PC-9 (cell line): ENCODE measurements at regions not wholly inside any gene's neighbourhood (a gene's known extent, or its start where the extent isn't known, plus 50 kb on each side); places are given as distances from the start of the nearest gene placed in this dataset.

Experiments used
- BruUV-seq: library from RNA; stranded (reverse); fragments of 400-500 nt; replicated peaks from 2 replicates; lab custom pipeline; 2021; lab: Mats Ljungman, UMichigan
- CTCF ChIA-PET: fragments of 300-600 bp; sonication (Branson Sonifier 250); formaldehyde crosslinking; loops from one replicate; lab custom pipeline; 2022; ENCODE audit warnings: antibody characterized with exemption; lab: Charles Lee
- POLR2A ChIA-PET: fragments of 300-600 bp; sonication (Branson Sonifier 250); formaldehyde crosslinking; loops from one replicate; lab custom pipeline; 2022; ENCODE audit warnings: antibody characterized with exemption; ENCODE audit not compliant: unreplicated experiment; lab: Charles Lee
- DNase-seq, 2 experiments: peaks; one replicate each; pipeline versions ENCODE4 v3.0.0 to v3.0.0-alpha.2; 2015 to 2022; ENCODE audit warnings: mixed read lengths in 1 of 2
- H2AFZ ChIP-seq: fragments of 200-600 bp; sonication (generic); 2 replicates; pipeline ENCODE4 v1.8.1; 2017; ENCODE audit warnings: antibody characterized with exemption
- H3F3A ChIP-seq: fragments of 200-600 bp; sonication (generic); 2 replicates; pipeline ENCODE4 v1.8.1; 2017; ENCODE audit warnings: antibody characterized with exemption, mild to moderate bottlenecking, low read depth; ENCODE audit not compliant: insufficient read depth
- H3K27ac ChIP-seq: fragments of 200-600 bp; sonication (generic); 2 replicates; pipeline ENCODE4 v1.6.1; 2016; ENCODE audit warnings: mixed run types
- H3K27me3 ChIP-seq: fragments of 200-600 bp; sonication (generic); 2 replicates; pipeline ENCODE4 v1.6.1; 2016; ENCODE audit warnings: low read depth, mixed run types; ENCODE audit not compliant: insufficient read depth
- H3K36me3 ChIP-seq: fragments of 200-600 bp; sonication (generic); 2 replicates; pipeline ENCODE4 v1.6.1; 2016; ENCODE audit warnings: low read depth, mixed run types
- H3K4me1 ChIP-seq: fragments of 200-600 bp; sonication (generic); replicated peaks from 2 replicates; pipeline ENCODE4 v1.6.1; 2016; ENCODE audit warnings: mixed run types; ENCODE audit not compliant: insufficient read depth
- H3K4me2 ChIP-seq: fragments of 200-600 bp; sonication (generic); 2 replicates; pipeline ENCODE4 v1.6.1; 2017; ENCODE audit warnings: mixed run types
- H3K4me3 ChIP-seq: fragments of 200-600 bp; sonication (generic); 2 replicates; pipeline ENCODE4 v1.6.1; 2016; ENCODE audit warnings: mixed run types
- H3K79me2 ChIP-seq: fragments of 200-600 bp; sonication (generic); 2 replicates; pipeline ENCODE4 v1.6.1; 2017; ENCODE audit warnings: low read depth, mixed run types
- H3K9me2 ChIP-seq: fragments of 200-600 bp; sonication (generic); 2 replicates; pipeline ENCODE4 v1.8.1; 2017; ENCODE audit warnings: mild to moderate bottlenecking; ENCODE audit not compliant: insufficient read depth
- H3K9me3 ChIP-seq: fragments of 200-600 bp; sonication (generic); 2 replicates; pipeline ENCODE4 v1.8.1; 2016; ENCODE audit warnings: low read depth; ENCODE audit not compliant: insufficient read depth
- H4K20me1 ChIP-seq: fragments of 200-600 bp; sonication (generic); 2 replicates; pipeline ENCODE4 v1.8.1; 2017; ENCODE audit not compliant: insufficient read depth
- EZH2 ChIP-seq: fragments of 200-600 bp; sonication (generic); IDR thresholded peaks from 2 replicates; pipeline ENCODE4 v1.8.0; 2017; ENCODE audit warnings: antibody characterized with exemption, low read depth
- intact Hi-C: fragments of 100-400 bp; cut with micrococcal nuclease; formaldehyde crosslinking; loops from one replicate; pipeline ENCODE4 v1.10.0; 2022; ENCODE audit not compliant: unreplicated experiment
- TF ChIP-seq, protein P1 (sequence below): fragments of 200-600 bp; sonication (generic); conservative IDR thresholded peaks from 2 replicates; pipeline ENCODE4 v1.6.1; 2017; ENCODE audit warnings: mixed run types, antibody characterized with exemption, mild to moderate bottlenecking, moderate library complexity

DNA sequence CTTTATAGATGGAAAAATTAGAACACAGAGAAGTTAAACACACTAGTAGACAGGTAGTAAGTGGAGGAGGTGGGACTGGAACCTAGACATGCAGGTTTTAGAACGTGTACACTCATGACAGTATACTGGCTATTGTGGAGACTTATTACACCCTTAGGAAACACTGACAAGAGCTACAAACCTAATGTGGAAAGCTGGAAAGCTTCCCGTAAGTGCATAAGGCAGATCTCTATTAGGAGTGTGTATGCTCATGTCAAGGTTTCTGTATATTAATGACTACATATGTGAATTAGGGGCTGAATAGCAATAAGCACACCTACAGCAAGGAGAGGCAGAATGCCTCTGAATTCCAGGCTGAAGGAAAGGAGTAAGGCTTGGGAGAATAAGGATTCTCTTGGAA lies 82.6 kb upstream of the SLC24A5 start:
- Histone ChIP-seq H3F3A (no peaks in the 10 kb centered on the region), H4K20me1 (no peaks in the 10 kb centered on the region), H3K27me3 (no peaks in the 10 kb centered on the region), H3K4me3 (no peak overlapping the region), H3K36me3 (no peaks in the 10 kb centered on the region), H3K79me2 (no peaks in the 10 kb centered on the region), H3K4me1 (no peaks in the 10 kb centered on the region), H2AFZ (no peak overlapping the region), H3K9me2 (no peaks in the 10 kb centered on the region), H3K27ac (no peak overlapping the region), H3K9me3 (no peaks in the 10 kb centered on the region), H3K4me2 (no peak overlapping the region)
- intact Hi-C loops = no loop called here
- DNase-seq = no peak
- no TSS peak for BruUV-seq
- ChIA-PET CTCF (no interaction called here), POLR2A (no interaction called here)
- no peak for TF ChIP-seq EZH2
- TF ChIP-seq, protein P1, sequence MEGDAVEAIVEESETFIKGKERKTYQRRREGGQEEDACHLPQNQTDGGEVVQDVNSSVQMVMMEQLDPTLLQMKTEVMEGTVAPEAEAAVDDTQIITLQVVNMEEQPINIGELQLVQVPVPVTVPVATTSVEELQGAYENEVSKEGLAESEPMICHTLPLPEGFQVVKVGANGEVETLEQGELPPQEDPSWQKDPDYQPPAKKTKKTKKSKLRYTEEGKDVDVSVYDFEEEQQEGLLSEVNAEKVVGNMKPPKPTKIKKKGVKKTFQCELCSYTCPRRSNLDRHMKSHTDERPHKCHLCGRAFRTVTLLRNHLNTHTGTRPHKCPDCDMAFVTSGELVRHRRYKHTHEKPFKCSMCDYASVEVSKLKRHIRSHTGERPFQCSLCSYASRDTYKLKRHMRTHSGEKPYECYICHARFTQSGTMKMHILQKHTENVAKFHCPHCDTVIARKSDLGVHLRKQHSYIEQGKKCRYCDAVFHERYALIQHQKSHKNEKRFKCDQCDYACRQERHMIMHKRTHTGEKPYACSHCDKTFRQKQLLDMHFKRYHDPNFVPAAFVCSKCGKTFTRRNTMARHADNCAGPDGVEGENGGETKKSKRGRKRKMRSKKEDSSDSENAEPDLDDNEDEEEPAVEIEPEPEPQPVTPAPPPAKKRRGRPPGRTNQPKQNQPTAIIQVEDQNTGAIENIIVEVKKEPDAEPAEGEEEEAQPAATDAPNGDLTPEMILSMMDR = no peak

DNA sequence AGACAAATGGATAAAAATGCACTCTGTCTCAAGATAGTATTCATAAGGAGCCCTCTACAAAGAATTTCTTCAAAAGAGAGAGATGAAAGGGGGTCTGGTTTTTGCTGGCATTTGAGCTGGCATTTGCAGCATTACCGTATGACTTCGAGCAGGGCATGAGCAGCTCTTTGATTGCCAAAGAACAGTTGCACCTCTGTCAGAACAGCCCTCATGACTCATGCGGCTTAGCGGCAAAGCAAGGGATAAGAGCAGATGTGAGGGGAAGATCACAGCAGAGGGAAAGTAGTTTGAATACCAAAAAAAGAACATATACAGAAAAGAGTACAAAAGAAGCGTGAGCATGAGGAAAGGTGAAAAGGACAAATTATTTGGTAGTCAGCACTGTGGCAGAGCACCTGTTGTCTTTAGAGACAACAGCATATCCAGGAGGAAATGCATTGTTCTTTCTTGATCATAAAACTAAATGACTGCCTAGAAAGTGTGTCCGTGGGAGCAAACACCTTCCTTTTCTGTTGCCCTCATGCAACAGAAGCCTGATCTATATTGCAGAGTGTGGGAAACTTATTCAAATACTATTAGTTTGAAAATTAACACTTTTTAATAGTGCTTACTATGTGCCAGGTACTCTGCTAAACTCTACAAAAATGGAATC lies 80.5 kb upstream of the SLC24A5 start:
- no peak overlapping the region for H3K4me2 ChIP-seq
- no peak overlapping the region for H3K27ac ChIP-seq
- no peak for DNase-seq
- no peaks in the 10 kb centered on the region for H3K9me3 ChIP-seq
- no peaks in the 10 kb centered on the region for H3K4me1 ChIP-seq
- no peaks in the 10 kb centered on the region for H3K27me3 ChIP-seq
- no peak for TF ChIP-seq EZH2
- TF ChIP-seq, protein P1 = no peak
- intact Hi-C loops = no loop called here
- H3K79me2 ChIP-seq = no peaks in the 10 kb centered on the region
- no peak overlapping the region for H2AFZ ChIP-seq
- H3K4me3 ChIP-seq = no peak overlapping the region
- H3K36me3 ChIP-seq = no peaks in the 10 kb centered on the region
- no peaks in the 10 kb centered on the region for H3K9me2 ChIP-seq
- ChIA-PET POLR2A (no interaction called here), CTCF (no interaction called here)
- BruUV-seq = no TSS peak
- no peaks in the 10 kb centered on the region for H3F3A ChIP-seq
- H4K20me1 ChIP-seq = no peaks in the 10 kb centered on the region

DNA sequence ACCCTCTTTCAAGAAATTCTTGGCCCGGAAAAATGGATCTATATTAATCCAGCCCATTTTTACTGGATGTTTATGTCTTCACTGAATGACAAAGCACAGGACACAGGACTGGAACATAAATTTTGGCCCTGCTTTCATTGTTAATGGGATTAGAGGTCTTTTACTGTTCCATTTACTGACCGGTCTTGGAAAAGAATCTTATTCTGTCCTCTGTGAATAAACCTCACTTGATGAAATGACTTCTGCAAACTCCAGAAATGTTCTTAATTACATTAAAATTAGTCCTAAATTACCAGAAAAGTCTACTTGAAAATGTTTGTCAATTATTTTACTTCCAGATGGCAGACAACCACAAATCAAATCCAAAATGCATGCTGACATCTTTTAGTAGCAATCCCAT lies 79.3 kb upstream of the SLC24A5 start:
- Histone ChIP-seq H3K4me1 (no peaks in the 10 kb centered on the region), H3K9me3 (no peaks in the 10 kb centered on the region), H3K36me3 (no peaks in the 10 kb centered on the region), H3K27ac (no peak overlapping the region), H2AFZ (no peak overlapping the region), H3K4me3 (no peak overlapping the region), H3F3A (no peaks in the 10 kb centered on the region), H3K9me2 (no peaks in the 10 kb centered on the region), H4K20me1 (no peaks in the 10 kb centered on the region), H3K4me2 (no peak overlapping the region), H3K27me3 (no peaks in the 10 kb centered on the region), H3K79me2 (no peaks in the 10 kb centered on the region)
- no peak for TF ChIP-seq EZH2
- TF ChIP-seq, protein P1 = no peak
- ChIA-PET POLR2A (no interaction called here), CTCF (no interaction called here)
- no TSS peak for BruUV-seq
- DNase-seq = no peak
- intact Hi-C loops = no loop called here
